ENCODE measurements at regions not wholly inside any gene's neighbourhood (a gene's known extent, or its start where the extent isn't known, plus 50 kb on each side); places are given as distances from the start of the nearest gene placed in this dataset.
A peak's percentile ranks its signal among the peaks of the same experiment; 100 is the strongest.
"Not testable (repeated sequence)": the region's sequence is repeated elsewhere in the genome, so short reads cannot be mapped to it uniquely, and the experiment has no call there.

GRCh38 chr5:51109786-51110410, 273.4 kb upstream of the ISL1 start:
- no peaks in the 10 kb centered on the region for H3K36me3 ChIP-seq (ENCODE audit: insufficient read depth)
- no peak for DNase-seq (ENCODE audit: extremely low spot score)
- H3K4me1 ChIP-seq (ENCODE audit: insufficient read depth), result no peaks in the 10 kb centered on the region
- no peak overlapping the region for H3K27ac ChIP-seq (ENCODE audit: low read depth)
- H3K4me3 ChIP-seq (ENCODE audit: low read depth, low read length), result no peak overlapping the region
- WGBS, result 73% methylated on average over 3 of the region's 3 CpGs

- no peak overlapping the region for H3K27ac ChIP-seq (ENCODE audit: low read depth)
- no peak for DNase-seq (ENCODE audit: extremely low spot score)
- H3K4me3 ChIP-seq (ENCODE audit: low read depth, low read length), result no peak overlapping the region
- H3K36me3 ChIP-seq (ENCODE audit: insufficient read depth), result no peaks in the 10 kb centered on the region
- no peaks in the 10 kb centered on the region for H3K4me1 ChIP-seq (ENCODE audit: insufficient read depth)
Measured at GRCh38 chr5:51131266-51131665, 252.0 kb upstream of the ISL1 start.

GRCh38 chr5:51138164-51138563, 245.1 kb upstream of the ISL1 start:
- DNase-seq (ENCODE audit: extremely low spot score), result no peak
- no peak overlapping the region for H3K4me3 ChIP-seq (ENCODE audit: low read depth, low read length)
- 60% methylated on average over 2 of the region's 2 CpGs for WGBS
- no peak overlapping the region for H3K27ac ChIP-seq (ENCODE audit: low read depth)
- H3K4me1 ChIP-seq (ENCODE audit: insufficient read depth), result no peaks in the 10 kb centered on the region
- no peaks in the 10 kb centered on the region for H3K36me3 ChIP-seq (ENCODE audit: insufficient read depth)

- 81% methylated on average over 2 of the region's 2 CpGs for WGBS
- Histone ChIP-seq H3K4me3 (ENCODE audit: low read depth, low read length) (no peak overlapping the region), H3K36me3 (ENCODE audit: insufficient read depth) (no peaks in the 10 kb centered on the region), H3K27ac (ENCODE audit: low read depth) (no peak overlapping the region), H3K4me1 (ENCODE audit: insufficient read depth) (no peaks in the 10 kb centered on the region)
- DNase-seq (ENCODE audit: extremely low spot score), result no peak
Measured at GRCh38 chr5:51148437-51148836, 234.8 kb upstream of the ISL1 start.

GRCh38 chr5:51156222-51156621, 227.0 kb upstream of the ISL1 start:
- Histone ChIP-seq H3K4me3 (ENCODE audit: low read depth, low read length) (no peak overlapping the region), H3K4me1 (ENCODE audit: insufficient read depth) (no peaks in the 10 kb centered on the region), H3K36me3 (ENCODE audit: insufficient read depth) (no peaks in the 10 kb centered on the region), H3K27ac (ENCODE audit: low read depth) (no peak overlapping the region)
- DNase-seq (ENCODE audit: extremely low spot score), result no peak

- WGBS, result 45% methylated on average over 8 of the region's 8 CpGs
- Histone ChIP-seq H3K36me3 (ENCODE audit: insufficient read depth) (no peaks in the 10 kb centered on the region), H3K4me1 (ENCODE audit: insufficient read depth) (no peaks in the 10 kb centered on the region), H3K27ac (ENCODE audit: low read depth) (no peak overlapping the region), H3K4me3 (ENCODE audit: low read depth, low read length) (no peak overlapping the region)
- DNase-seq (ENCODE audit: extremely low spot score), result no peak
Measured at GRCh38 chr5:51156838-51157237, 226.4 kb upstream of the ISL1 start.

- Histone ChIP-seq H3K4me3 (ENCODE audit: low read depth, low read length) (no peak overlapping the region), H3K4me1 (ENCODE audit: insufficient read depth) (no peaks in the 10 kb centered on the region), H3K36me3 (ENCODE audit: insufficient read depth) (no peaks in the 10 kb centered on the region), H3K27ac (ENCODE audit: low read depth) (no peak overlapping the region)
- no peak for DNase-seq (ENCODE audit: extremely low spot score)
- 88% methylated on average over 5 of the region's 5 CpGs for WGBS
Measured at GRCh38 chr5:51159164-51159563, 224.1 kb upstream of the ISL1 start.

GRCh38 chr5:51159606-51160005, 223.6 kb upstream of the ISL1 start:
- 72% methylated on average over 2 of the region's 2 CpGs for WGBS
- Histone ChIP-seq H3K36me3 (ENCODE audit: insufficient read depth) (no peaks in the 10 kb centered on the region), H3K4me1 (ENCODE audit: insufficient read depth) (no peaks in the 10 kb centered on the region), H3K27ac (ENCODE audit: low read depth) (no peak overlapping the region), H3K4me3 (ENCODE audit: low read depth, low read length) (no peak overlapping the region)
- no peak for DNase-seq (ENCODE audit: extremely low spot score)

- Histone ChIP-seq H3K4me3 (ENCODE audit: low read depth, low read length) (no peak overlapping the region), H3K36me3 (ENCODE audit: insufficient read depth) (no peaks in the 10 kb centered on the region), H3K4me1 (ENCODE audit: insufficient read depth) (no peaks in the 10 kb centered on the region), H3K27ac (ENCODE audit: low read depth) (no peak overlapping the region)
- DNase-seq (ENCODE audit: extremely low spot score), result no peak
Measured at GRCh38 chr5:51162245-51162644, 221.0 kb upstream of the ISL1 start.

- H3K4me1 ChIP-seq (ENCODE audit: insufficient read depth); H3K4me3 ChIP-seq (ENCODE audit: low read depth, low read length); DNase-seq (ENCODE audit: extremely low spot score); H3K36me3 ChIP-seq (ENCODE audit: insufficient read depth); H3K27ac ChIP-seq (ENCODE audit: low read depth): not testable (repeated sequence)
- 86% methylated on average over 12 of the region's 12 CpGs for WGBS
Measured at GRCh38 chr5:51165621-51166020, 217.6 kb upstream of the ISL1 start.

- Histone ChIP-seq H3K4me3 (ENCODE audit: low read depth, low read length) (no peak overlapping the region), H3K36me3 (ENCODE audit: insufficient read depth) (no peaks in the 10 kb centered on the region), H3K4me1 (ENCODE audit: insufficient read depth) (no peaks in the 10 kb centered on the region), H3K27ac (ENCODE audit: low read depth) (no peak overlapping the region)
- no peak for DNase-seq (ENCODE audit: extremely low spot score)
- WGBS, result 41% methylated on average over 7 of the region's 7 CpGs
Measured at GRCh38 chr5:51172903-51173626, 210.2 kb upstream of the ISL1 start.

- WGBS, result 43% methylated on average over 3 of the region's 3 CpGs
- no peak for DNase-seq (ENCODE audit: extremely low spot score)
- no peak overlapping the region for H3K4me3 ChIP-seq (ENCODE audit: low read depth, low read length)
- no peak overlapping the region for H3K27ac ChIP-seq (ENCODE audit: low read depth)
- no peaks in the 10 kb centered on the region for H3K36me3 ChIP-seq (ENCODE audit: insufficient read depth)
- H3K4me1 ChIP-seq (ENCODE audit: insufficient read depth), result no peaks in the 10 kb centered on the region
Measured at GRCh38 chr5:51181208-51181894, 201.9 kb upstream of the ISL1 start.

GRCh38 chr5:51185850-51186329, 197.4 kb upstream of the ISL1 start:
- WGBS, result 45% methylated on average over 4 of the region's 4 CpGs
- H3K36me3 ChIP-seq (ENCODE audit: insufficient read depth), result no peaks in the 10 kb centered on the region
- DNase-seq (ENCODE audit: extremely low spot score), result peak; percentile 4
- H3K4me3 ChIP-seq (ENCODE audit: low read depth, low read length), result no peak overlapping the region
- no peaks in the 10 kb centered on the region for H3K4me1 ChIP-seq (ENCODE audit: insufficient read depth)
- no peak overlapping the region for H3K27ac ChIP-seq (ENCODE audit: low read depth)

GRCh38 chr5:51188001-51188591, 195.2 kb upstream of the ISL1 start:
- no peak for DNase-seq (ENCODE audit: extremely low spot score)
- Histone ChIP-seq H3K36me3 (ENCODE audit: insufficient read depth) (no peaks in the 10 kb centered on the region), H3K4me1 (ENCODE audit: insufficient read depth) (no peaks in the 10 kb centered on the region), H3K27ac (ENCODE audit: low read depth) (no peak overlapping the region), H3K4me3 (ENCODE audit: low read depth, low read length) (no peak overlapping the region)
- 60% methylated on average over 6 of the region's 6 CpGs for WGBS
